ENCODE measurements at regions not wholly inside any gene's neighbourhood (a gene's known extent, or its start where the extent isn't known, plus 50 kb on each side); places are given as distances from the start of the nearest gene placed in this dataset.

GRCh38 chr2:15706424-15706823 lies 114.8 kb downstream of the DDX1 start:
- TF ChIP-seq, protein P1, sequence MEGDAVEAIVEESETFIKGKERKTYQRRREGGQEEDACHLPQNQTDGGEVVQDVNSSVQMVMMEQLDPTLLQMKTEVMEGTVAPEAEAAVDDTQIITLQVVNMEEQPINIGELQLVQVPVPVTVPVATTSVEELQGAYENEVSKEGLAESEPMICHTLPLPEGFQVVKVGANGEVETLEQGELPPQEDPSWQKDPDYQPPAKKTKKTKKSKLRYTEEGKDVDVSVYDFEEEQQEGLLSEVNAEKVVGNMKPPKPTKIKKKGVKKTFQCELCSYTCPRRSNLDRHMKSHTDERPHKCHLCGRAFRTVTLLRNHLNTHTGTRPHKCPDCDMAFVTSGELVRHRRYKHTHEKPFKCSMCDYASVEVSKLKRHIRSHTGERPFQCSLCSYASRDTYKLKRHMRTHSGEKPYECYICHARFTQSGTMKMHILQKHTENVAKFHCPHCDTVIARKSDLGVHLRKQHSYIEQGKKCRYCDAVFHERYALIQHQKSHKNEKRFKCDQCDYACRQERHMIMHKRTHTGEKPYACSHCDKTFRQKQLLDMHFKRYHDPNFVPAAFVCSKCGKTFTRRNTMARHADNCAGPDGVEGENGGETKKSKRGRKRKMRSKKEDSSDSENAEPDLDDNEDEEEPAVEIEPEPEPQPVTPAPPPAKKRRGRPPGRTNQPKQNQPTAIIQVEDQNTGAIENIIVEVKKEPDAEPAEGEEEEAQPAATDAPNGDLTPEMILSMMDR (IDR thresholded peaks at IDR 0.05): no peak
- no peak for TF ChIP-seq ZFX (IDR thresholded peaks at IDR 0.05; ENCODE audit: borderline replicate concordance)

All from 22Rv1 (cell line).